Natural killer cell (primary cell): ENCODE measurements at regions not wholly inside any gene's neighbourhood (a gene's known extent, or its start where the extent isn't known, plus 50 kb on each side); places are given as distances from the start of the nearest gene placed in this dataset.

Source experiments
- ATAC-seq, 3 donors: fragments of 150-1000 bp in 2 of 3; fragments of 200-7000 bp in 1 of 3; cut with Tn5 transposase; 1 replicate in 1 of 3; 2 replicates in 2 of 3; pipeline ENCODE4 v1.10.0; 2021; ENCODE audit warnings: mild to moderate bottlenecking in 2 of 3, moderate library complexity in 2 of 3
- DNase-seq, 2 donors: peaks; one replicate each; pipeline versions ENCODE4 v3.0.0 to v3.0.0-alpha.2; 2013 to 2021; ENCODE audit warnings: mixed read lengths in 1 of 2
- H3K27ac ChIP-seq: one replicate; pipeline ENCODE4 v1.5.1; 2013; ENCODE audit warnings: mild to moderate bottlenecking, low read length
- H3K27me3 ChIP-seq: one replicate; pipeline ENCODE4 v1.6.1; 2013; ENCODE audit warnings: low read length; ENCODE audit not compliant: control insufficient read depth, insufficient read depth
- H3K36me3 ChIP-seq: one replicate; pipeline ENCODE4 v1.6.1; 2013; ENCODE audit warnings: low read length; ENCODE audit not compliant: control insufficient read depth, insufficient read depth
- H3K4me1 ChIP-seq: one replicate; pipeline ENCODE4 v1.6.1; 2013; ENCODE audit warnings: low read length; ENCODE audit not compliant: control insufficient read depth, insufficient read depth
- H3K4me3 ChIP-seq: one replicate; pipeline ENCODE4 v1.5.1; 2013; ENCODE audit warnings: low read length
- H3K9me3 ChIP-seq: one replicate; pipeline ENCODE4 v1.6.1; 2013; ENCODE audit warnings: low read length; ENCODE audit not compliant: control insufficient read depth, insufficient read depth
- H3K27ac Mint-ChIP-seq, 2 donors: one replicate each; pipeline ENCODE4 v1.8.0; 2022; ENCODE audit warnings: mild to moderate bottlenecking in 2 of 2, mixed read lengths in 2 of 2, moderate library complexity in 1 of 2
- H3K27me3 Mint-ChIP-seq, 2 donors: one replicate each; pipeline ENCODE4 v1.8.0; 2022; ENCODE audit warnings: low read depth in 2 of 2, mixed read lengths in 2 of 2
- H3K36me3 Mint-ChIP-seq: one replicate; pipeline ENCODE4 v1.8.0; 2022; ENCODE audit warnings: mixed read lengths
- H3K4me1 Mint-ChIP-seq, 2 donors: one replicate each; pipeline ENCODE4 v1.8.0; 2022; ENCODE audit warnings: mixed read lengths in 2 of 2
- H3K4me3 Mint-ChIP-seq: one replicate; pipeline ENCODE4 v1.8.0; 2022; ENCODE audit warnings: mild to moderate bottlenecking, moderate library complexity, mixed read lengths
- H3K9me3 Mint-ChIP-seq, 2 donors: one replicate each; pipeline ENCODE4 v1.8.0; 2022; ENCODE audit warnings: mixed read lengths in 2 of 2
- CTCF ChIP-seq: fragments of 200-600 bp; IDR thresholded peaks from one replicate; pipeline ENCODE4 v1.8.0; 2022; ENCODE audit warnings: antibody characterized with exemption
- WGBS: methylation state at CpG from one replicate; pipeline ENCODE4 v1.1.7; 2013; ENCODE audit warnings: missing lambda C conversion rate; ENCODE audit not compliant: insufficient coverage; 5-methylcytosine and 5-hydroxymethylcytosine counted together
- intact Hi-C: fragments of 100-400 bp; cut with micrococcal nuclease; formaldehyde crosslinking; loops from one replicate; pipeline ENCODE4 v1.14.2; 2022

GRCh38 chr4:43547561-43547960 lies 655.0 kb downstream of the GRXCR1 start:
- WGBS, result 80% methylated on average over 1 of the region's 1 CpG

GRCh38 chr4:43550981-43551627 lies 658.6 kb downstream of the GRXCR1 start:
- no peak for DNase-seq
- peaks cover 18% of the 10 kb centered on the region for H3K36me3 Mint-ChIP-seq
- Histone ChIP-seq H3K36me3 (no peaks in the 10 kb centered on the region), H3K27me3 (no peaks in the 10 kb centered on the region), H3K4me1 (no peaks in the 10 kb centered on the region), H3K9me3 (peaks cover 12% of the 10 kb centered on the region), H3K4me3 (no peak overlapping the region), H3K27ac (no peak overlapping the region)
- no peaks in the 10 kb centered on the region for H3K4me1 Mint-ChIP-seq
- no peak for ATAC-seq
- H3K27ac Mint-ChIP-seq, result no peak overlapping the region
- intact Hi-C loops, result no loop called here
- H3K4me3 Mint-ChIP-seq, result no peak overlapping the region
- no peaks in the 10 kb centered on the region for H3K27me3 Mint-ChIP-seq
- WGBS, result 88% methylated on average over 24 of the region's 24 CpGs
- H3K9me3 Mint-ChIP-seq, result peaks cover 24 to 36% of the 10 kb centered on the region in 2 donors
- no peak for TF ChIP-seq CTCF

More at GRCh38 chr4:43547561-43547960, 655.0 kb downstream of the GRXCR1 start:
- Mint-ChIP-seq H3K27ac (no peak overlapping the region), H3K9me3 (peaks cover 15 to 20% of the 10 kb centered on the region in 2 donors), H3K4me3 (no peak overlapping the region), H3K27me3 (no peaks in the 10 kb centered on the region), H3K4me1 (no peaks in the 10 kb centered on the region), H3K36me3 (peaks cover 10% of the 10 kb centered on the region)
- no peak for DNase-seq
- no peak for TF ChIP-seq CTCF
- H3K36me3 ChIP-seq, result no peaks in the 10 kb centered on the region
- H3K9me3 ChIP-seq, result peaks cover 5% of the 10 kb centered on the region
- H3K4me3 ChIP-seq, result no peak overlapping the region
- intact Hi-C loops, result no loop called here
- no peaks in the 10 kb centered on the region for H3K4me1 ChIP-seq
- ATAC-seq, result no peak
- no peak overlapping the region for H3K27ac ChIP-seq
- no peaks in the 10 kb centered on the region for H3K27me3 ChIP-seq

- Mint-ChIP-seq H3K9me3 (peaks cover 18 to 28% of the 10 kb centered on the region in 2 donors), H3K4me1 (no peaks in the 10 kb centered on the region), H3K36me3 (peaks cover 28% of the 10 kb centered on the region), H3K4me3 (no peak overlapping the region), H3K27ac (no peak overlapping the region), H3K27me3 (no peaks in the 10 kb centered on the region)
- Histone ChIP-seq H3K36me3 (no peaks in the 10 kb centered on the region), H3K4me1 (no peaks in the 10 kb centered on the region), H3K27me3 (no peaks in the 10 kb centered on the region), H3K9me3 (peaks cover 22% of the 10 kb centered on the region), H3K4me3 (no peak overlapping the region), H3K27ac (no peak overlapping the region)
- intact Hi-C loops, result no loop called here
- TF ChIP-seq CTCF, result no peak
- DNase-seq (no peak), ATAC-seq (no peak)
- 83% methylated on average over 1 of the region's 1 CpG for WGBS
These were observed 663.7 kb downstream of the GRXCR1 start for GRCh38 chr4:43556262-43556661.

GRCh38 chr4:43560047-43560446 lies 667.5 kb downstream of the GRXCR1 start:
- ATAC-seq, result no peak
- H3K27me3 ChIP-seq, result no peaks in the 10 kb centered on the region
- H3K27ac ChIP-seq, result no peak overlapping the region
- Mint-ChIP-seq H3K9me3 (peaks cover 11 to 14% of the 10 kb centered on the region in 2 donors), H3K27me3 (no peaks in the 10 kb centered on the region), H3K27ac (no peak overlapping the region), H3K4me1 (no peaks in the 10 kb centered on the region), H3K36me3 (peaks cover 13% of the 10 kb centered on the region), H3K4me3 (no peak overlapping the region)
- H3K36me3 ChIP-seq, result no peaks in the 10 kb centered on the region
- H3K4me1 ChIP-seq, result no peaks in the 10 kb centered on the region
- H3K4me3 ChIP-seq, result no peak overlapping the region
- peaks cover 16% of the 10 kb centered on the region for H3K9me3 ChIP-seq
- no peak for DNase-seq
- no peak for TF ChIP-seq CTCF
- 89% methylated on average over 1 of the region's 1 CpG for WGBS
- intact Hi-C loops, result no loop called here
